ENCODE measurements at regions not wholly inside any gene's neighbourhood (a gene's known extent, or its start where the extent isn't known, plus 50 kb on each side); places are given as distances from the start of the nearest gene placed in this dataset.

GRCh38 chr2:226190479-226191252 is 609.0 kb downstream of the IRS1 start:
- no peak for DNase-seq (ENCODE audit: low read depth, low spot score)
- no peak overlapping the region for H3K27ac ChIP-seq

- no peak for DNase-seq (ENCODE audit: low read depth, low spot score)
Measured at GRCh38 chr2:226189061-226189460, 610.6 kb downstream of the IRS1 start.

GRCh38 chr2:226187616-226188015 is 612.0 kb downstream of the IRS1 start:
- H3K27ac ChIP-seq = peak overlapping the region; percentile 97
- no peak for DNase-seq (ENCODE audit: low read depth, low spot score)

More at GRCh38 chr2:226189061-226189460, 610.6 kb downstream of the IRS1 start:
- peak overlapping the region; percentile 48 for H3K27ac ChIP-seq

GRCh38 chr2:226187156-226187555 is 612.5 kb downstream of the IRS1 start:
- peak overlapping the region; percentile 97 for H3K27ac ChIP-seq
- no peak for DNase-seq (ENCODE audit: low read depth, low spot score)

GRCh38 chr2:226185616-226186211 is 613.9 kb downstream of the IRS1 start:
- DNase-seq (ENCODE audit: low read depth, low spot score) = peak; percentile 58
- peak overlapping the region; percentile 97 for H3K27ac ChIP-seq

GRCh38 chr2:226184940-226185615 is 614.5 kb downstream of the IRS1 start:
- H3K27ac ChIP-seq = peak overlapping the region; percentile 97
- no peak for DNase-seq (ENCODE audit: low read depth, low spot score)

- H3K27ac ChIP-seq = peak overlapping the region; percentile 97
- no peak for DNase-seq (ENCODE audit: low read depth, low spot score)
Measured at GRCh38 chr2:226184540-226184939, 615.1 kb downstream of the IRS1 start.

- DNase-seq (ENCODE audit: low read depth, low spot score) = no peak
- peak overlapping the region; percentile 97 for H3K27ac ChIP-seq
Measured at GRCh38 chr2:226183550-226183949, 616.1 kb downstream of the IRS1 start.

GRCh38 chr2:226183033-226183432 is 616.6 kb downstream of the IRS1 start:
- H3K27ac ChIP-seq = no peak overlapping the region
- no peak for DNase-seq (ENCODE audit: low read depth, low spot score)

GRCh38 chr2:226181909-226182308 is 617.7 kb downstream of the IRS1 start:
- H3K27ac ChIP-seq = no peak overlapping the region
- DNase-seq (ENCODE audit: low read depth, low spot score) = no peak

- H3K27ac ChIP-seq = no peak overlapping the region
- no peak for DNase-seq (ENCODE audit: low read depth, low spot score)
Measured at GRCh38 chr2:226180281-226180884, 619.2 kb downstream of the IRS1 start.

- peak overlapping the region; percentile 29 for H3K27ac ChIP-seq
- no peak for DNase-seq (ENCODE audit: low read depth, low spot score)
Measured at GRCh38 chr2:226179010-226179409, 620.6 kb downstream of the IRS1 start.

- H3K27ac ChIP-seq = peak overlapping the region; percentile 44
- no peak for DNase-seq (ENCODE audit: low read depth, low spot score)
Measured at GRCh38 chr2:226176283-226176984, 623.2 kb downstream of the IRS1 start.

GRCh38 chr2:226174390-226174789 is 625.2 kb downstream of the IRS1 start:
- no peak for DNase-seq (ENCODE audit: low read depth, low spot score)
- H3K27ac ChIP-seq = no peak overlapping the region

- DNase-seq (ENCODE audit: low read depth, low spot score) = no peak
- H3K27ac ChIP-seq = no peak overlapping the region
Measured at GRCh38 chr2:226172939-226173338, 626.7 kb downstream of the IRS1 start.

GRCh38 chr2:226172309-226172708 is 627.3 kb downstream of the IRS1 start:
- no peak overlapping the region for H3K27ac ChIP-seq
- DNase-seq (ENCODE audit: low read depth, low spot score) = no peak

- DNase-seq (ENCODE audit: low read depth, low spot score) = no peak
- H3K27ac ChIP-seq = no peak overlapping the region
Measured at GRCh38 chr2:226169751-226170581, 629.7 kb downstream of the IRS1 start.

GRCh38 chr2:226168496-226169160 is 631.0 kb downstream of the IRS1 start:
- no peak for DNase-seq (ENCODE audit: low read depth, low spot score)
- H3K27ac ChIP-seq = no peak overlapping the region

GRCh38 chr2:226164512-226164911 is 635.1 kb downstream of the IRS1 start:
- no peak for DNase-seq (ENCODE audit: low read depth, low spot score)
- no peak overlapping the region for H3K27ac ChIP-seq

All from epithelial cell of prostate (primary cell).